ENCODE measurements at regions not wholly inside any gene's neighbourhood (a gene's known extent, or its start where the extent isn't known, plus 50 kb on each side); places are given as distances from the start of the nearest gene placed in this dataset.

- intact Hi-C loops (cut with DNase I), result no loop called here
- FAIRE-seq (no peak), ATAC-seq (no peak), DNase-seq (no peak)
- no peak overlapping the region for H3K4me3 ChIP-seq
- no peak overlapping the region for H3K27ac ChIP-seq
- no peaks in the 10 kb centered on the region for H3K4me1 ChIP-seq
- no peaks in the 10 kb centered on the region for H3K36me3 ChIP-seq
- 48 to 61% methylated on average over 1 of the region's 1 CpG for WGBS, 2 donors
- no peaks in the 10 kb centered on the region for H3K27me3 ChIP-seq
- H3K9me3 ChIP-seq, result no peaks in the 10 kb centered on the region
- TF ChIP-seq CTCF (IDR thresholded peaks at IDR 0.05), result no peak
Measured at GRCh38 chr4:19910861-19911525, 340.7 kb upstream of the SLIT2 start.

DNA sequence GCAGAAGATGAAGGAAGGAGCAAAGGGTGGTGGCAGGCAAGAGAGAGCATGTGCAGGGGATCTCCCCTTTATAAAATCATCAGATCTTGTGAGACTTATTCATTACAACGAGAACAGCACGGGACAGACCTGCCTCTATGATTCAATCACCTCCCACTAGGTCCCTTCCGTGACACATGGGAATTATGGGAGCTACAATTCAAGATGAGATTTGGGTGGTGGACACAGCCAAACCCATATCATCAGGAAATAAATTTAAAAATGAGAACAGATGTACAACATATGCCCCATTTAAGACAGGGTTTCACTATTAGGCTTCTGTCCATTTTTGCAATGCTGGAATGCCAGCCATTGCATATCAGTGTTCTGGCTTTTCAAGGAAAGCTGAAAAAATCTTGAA, 346.7 kb upstream of the SLIT2 start:
- intact Hi-C loops (cut with DNase I), result no loop called here
- Histone ChIP-seq H3K9me3 (no peaks in the 10 kb centered on the region), H3K27me3 (no peaks in the 10 kb centered on the region), H3K36me3 (no peaks in the 10 kb centered on the region), H3K4me1 (no peaks in the 10 kb centered on the region), H3K27ac (no peak overlapping the region), H3K4me3 (no peak overlapping the region)
- ATAC-seq (no peak), DNase-seq (no peak), FAIRE-seq (no peak)
- no peak for TF ChIP-seq CTCF (IDR thresholded peaks at IDR 0.05)
- 68 to 69% methylated on average over 3 of the region's 3 CpGs for WGBS, 2 donors

- Histone ChIP-seq H3K4me1 (no peaks in the 10 kb centered on the region), H3K9me3 (no peaks in the 10 kb centered on the region), H3K27me3 (no peaks in the 10 kb centered on the region), H3K4me3 (no peak overlapping the region), H3K27ac (no peak overlapping the region), H3K36me3 (no peaks in the 10 kb centered on the region)
- ATAC-seq (no peak), FAIRE-seq (no peak), DNase-seq (no peak)
- TF ChIP-seq CTCF (IDR thresholded peaks at IDR 0.05), result no peak
- intact Hi-C loops (cut with DNase I), result no loop called here
- 73 to 81% methylated on average over 2 of the region's 2 CpGs for whole genome bisulfite sequencing, 2 donors
Measured at GRCh38 chr4:19888587-19888986, 363.1 kb upstream of the SLIT2 start.

DNA sequence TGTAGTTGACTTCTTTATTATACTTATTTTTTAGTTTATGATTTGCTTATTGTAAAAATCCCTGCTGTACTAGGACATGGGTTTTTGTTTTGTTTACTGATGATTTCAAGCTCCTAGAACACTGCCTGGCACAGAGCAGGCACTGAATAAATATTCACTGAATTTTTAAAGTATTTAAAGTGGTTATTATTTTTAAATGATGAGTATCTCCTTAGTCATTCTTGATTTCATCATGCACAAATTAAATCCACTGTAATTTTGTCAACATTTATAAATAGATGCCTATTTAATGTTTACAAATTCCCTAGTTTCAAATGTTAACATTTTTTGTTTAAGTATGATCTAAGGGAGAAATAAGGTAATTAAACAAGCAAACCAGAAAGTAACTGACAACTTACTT, 367.9 kb upstream of the SLIT2 start:
- intact Hi-C loops (cut with DNase I), result no loop called here
- Histone ChIP-seq H3K36me3 (no peaks in the 10 kb centered on the region), H3K4me1 (no peaks in the 10 kb centered on the region), H3K4me3 (no peak overlapping the region), H3K27ac (no peak overlapping the region), H3K9me3 (no peaks in the 10 kb centered on the region), H3K27me3 (no peaks in the 10 kb centered on the region)
- no peak for TF ChIP-seq CTCF (IDR thresholded peaks at IDR 0.05)
- ATAC-seq, result no peak
- FAIRE-seq, result no peak
- DNase-seq, result no peak

GRCh38 chr4:19880206-19880605, 371.5 kb upstream of the SLIT2 start:
- Histone ChIP-seq H3K27ac (no peak overlapping the region), H3K27me3 (no peaks in the 10 kb centered on the region), H3K36me3 (no peaks in the 10 kb centered on the region), H3K9me3 (no peaks in the 10 kb centered on the region), H3K4me1 (no peaks in the 10 kb centered on the region), H3K4me3 (no peak overlapping the region)
- 22 to 30% methylated on average over 5 of the region's 5 CpGs for WGBS, 2 donors
- FAIRE-seq (no peak), DNase-seq (no peak), ATAC-seq (peak in 1 of 4 donors; percentile 26)
- intact Hi-C loops (cut with DNase I), result no loop called here
- no peak for TF ChIP-seq CTCF (IDR thresholded peaks at IDR 0.05)
